RWPE1 (cell line): ENCODE measurements at regions not wholly inside any gene's neighbourhood (a gene's known extent, or its start where the extent isn't known, plus 50 kb on each side); places are given as distances from the start of the nearest gene placed in this dataset.
"Not testable (repeated sequence)": the region's sequence is repeated elsewhere in the genome, so short reads cannot be mapped to it uniquely, and the experiment has no call there.

ENCODE experiments used
- CTCF ChIA-PET: fragments of 350-600 bp; sonication (Branson Sonifier 250); formaldehyde crosslinking; extraction: SDS; loops from one replicate; lab custom pipeline; 2021; lab: Yijun Ruan, JAX
- POLR2A ChIA-PET: fragments of 400-600 bp; formaldehyde crosslinking; extraction: SDS; loops from one replicate; lab custom pipeline; 2020; ENCODE audit warnings: antibody characterized with exemption; ENCODE audit not compliant: low non-redundant PET; lab: Yijun Ruan, JAX
- DNase-seq: peaks from one replicate; pipeline ENCODE4 v3.0.0; 2012; ENCODE audit warnings: low spot score
- H3K27ac ChIP-seq: fragments of 450-650 bp; 2 replicates; pipeline ENCODE4 v1.5.1; 2017
- TF ChIP-seq, protein P1 (sequence below): fragments of 450-650 bp; conservative IDR thresholded peaks from 2 replicates; pipeline ENCODE4 v1.5.1; 2017; ENCODE audit warnings: low read depth, mild to moderate bottlenecking

DNA sequence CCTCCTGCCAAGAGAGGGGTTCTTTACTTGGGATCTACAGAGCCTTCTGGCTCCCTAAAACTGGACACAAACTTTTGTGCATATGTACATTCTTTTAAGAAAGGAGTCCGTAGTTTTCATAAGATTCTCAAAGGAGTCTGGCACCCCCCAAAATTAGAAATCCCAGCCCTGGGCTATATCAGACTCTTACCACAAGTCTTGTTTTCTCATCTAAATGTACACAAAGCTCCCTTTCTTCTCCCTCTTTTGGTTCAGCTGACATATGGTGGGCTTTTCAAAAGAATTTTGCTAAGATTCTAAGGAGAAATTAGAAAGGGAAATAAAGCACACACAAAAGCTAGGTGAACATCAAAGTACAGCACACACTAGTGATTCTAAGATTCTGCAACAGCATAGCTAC, 114.4 kb downstream of the ENC1 start:
- POLR2A ChIA-PET: no interaction called here
- H3K27ac ChIP-seq: no peak overlapping the region
- no peak for DNase-seq
- CTCF ChIA-PET: interaction anchor here (0.6 to 1.0 kb wide), 2 partner anchors 50 to 115 kb away, joined by 3 read pairs; no protein-coding TSS in a partner anchor
- TF ChIP-seq, protein P1, sequence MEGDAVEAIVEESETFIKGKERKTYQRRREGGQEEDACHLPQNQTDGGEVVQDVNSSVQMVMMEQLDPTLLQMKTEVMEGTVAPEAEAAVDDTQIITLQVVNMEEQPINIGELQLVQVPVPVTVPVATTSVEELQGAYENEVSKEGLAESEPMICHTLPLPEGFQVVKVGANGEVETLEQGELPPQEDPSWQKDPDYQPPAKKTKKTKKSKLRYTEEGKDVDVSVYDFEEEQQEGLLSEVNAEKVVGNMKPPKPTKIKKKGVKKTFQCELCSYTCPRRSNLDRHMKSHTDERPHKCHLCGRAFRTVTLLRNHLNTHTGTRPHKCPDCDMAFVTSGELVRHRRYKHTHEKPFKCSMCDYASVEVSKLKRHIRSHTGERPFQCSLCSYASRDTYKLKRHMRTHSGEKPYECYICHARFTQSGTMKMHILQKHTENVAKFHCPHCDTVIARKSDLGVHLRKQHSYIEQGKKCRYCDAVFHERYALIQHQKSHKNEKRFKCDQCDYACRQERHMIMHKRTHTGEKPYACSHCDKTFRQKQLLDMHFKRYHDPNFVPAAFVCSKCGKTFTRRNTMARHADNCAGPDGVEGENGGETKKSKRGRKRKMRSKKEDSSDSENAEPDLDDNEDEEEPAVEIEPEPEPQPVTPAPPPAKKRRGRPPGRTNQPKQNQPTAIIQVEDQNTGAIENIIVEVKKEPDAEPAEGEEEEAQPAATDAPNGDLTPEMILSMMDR: no peak

DNA sequence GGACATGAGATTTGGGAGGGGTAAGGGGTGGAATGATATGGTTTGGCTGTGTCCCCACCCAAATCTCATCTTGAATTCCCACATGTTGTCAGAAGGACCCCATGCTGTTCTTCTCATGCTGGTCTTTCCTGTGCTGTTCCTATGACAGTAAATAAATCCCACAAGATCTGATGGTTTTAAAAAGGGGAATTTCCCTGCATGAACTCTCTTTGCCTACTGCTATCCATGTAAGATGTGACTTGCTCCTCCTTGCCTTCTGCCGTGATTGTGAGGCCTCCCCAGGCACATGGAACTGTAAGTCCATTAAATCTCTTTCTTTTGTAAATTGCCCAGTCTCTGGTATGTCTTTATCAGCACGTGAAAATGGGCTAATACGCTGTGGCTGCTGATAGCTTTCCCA, 115.8 kb downstream of the ENC1 start:
- POLR2A ChIA-PET, CTCF ChIA-PET, H3K27ac ChIP-seq, DNase-seq: not testable (repeated sequence)

DNA sequence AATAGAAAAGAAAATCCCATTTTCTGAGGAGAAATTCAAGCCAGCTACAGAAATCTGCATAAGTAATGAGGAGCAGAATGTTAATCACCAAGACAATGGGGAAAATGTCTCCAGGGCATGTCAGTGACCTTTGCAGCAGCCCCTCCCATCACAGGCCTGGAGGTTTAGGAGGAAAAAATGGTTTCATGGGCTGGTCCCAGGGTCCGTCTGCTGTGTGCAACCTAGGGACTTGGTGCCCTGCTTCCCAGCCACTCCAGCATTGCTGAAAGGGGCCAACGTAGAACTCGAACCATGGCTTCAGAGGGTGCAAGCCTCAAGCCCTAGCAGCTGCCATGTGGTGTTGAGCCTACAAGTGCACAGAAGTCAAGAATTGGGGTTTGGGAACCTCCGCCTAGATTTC, 116.8 kb downstream of the ENC1 start:
- CTCF ChIA-PET, POLR2A ChIA-PET, DNase-seq, H3K27ac ChIP-seq: not testable (repeated sequence)

DNA sequence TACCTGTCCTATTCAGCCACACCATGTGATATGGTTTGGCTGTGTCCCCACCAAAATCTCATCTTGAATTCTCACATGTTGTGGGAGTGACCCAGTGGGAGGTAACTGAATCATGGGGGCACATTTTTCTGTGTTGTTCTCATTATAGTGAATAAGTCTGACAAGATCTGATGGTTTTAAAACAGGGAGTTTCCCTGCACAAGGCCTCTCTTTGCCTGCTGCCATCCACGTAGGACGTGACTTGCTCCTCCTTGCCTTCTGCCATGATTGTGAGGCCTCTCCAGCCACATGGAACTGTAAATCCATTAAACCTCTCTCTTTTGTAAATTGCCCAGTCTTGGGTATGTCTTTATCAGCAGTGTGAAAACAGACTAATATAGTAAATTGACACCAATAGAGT, 117.7 kb downstream of the ENC1 start:
- H3K27ac ChIP-seq, POLR2A ChIA-PET, CTCF ChIA-PET, DNase-seq: not testable (repeated sequence)

DNA sequence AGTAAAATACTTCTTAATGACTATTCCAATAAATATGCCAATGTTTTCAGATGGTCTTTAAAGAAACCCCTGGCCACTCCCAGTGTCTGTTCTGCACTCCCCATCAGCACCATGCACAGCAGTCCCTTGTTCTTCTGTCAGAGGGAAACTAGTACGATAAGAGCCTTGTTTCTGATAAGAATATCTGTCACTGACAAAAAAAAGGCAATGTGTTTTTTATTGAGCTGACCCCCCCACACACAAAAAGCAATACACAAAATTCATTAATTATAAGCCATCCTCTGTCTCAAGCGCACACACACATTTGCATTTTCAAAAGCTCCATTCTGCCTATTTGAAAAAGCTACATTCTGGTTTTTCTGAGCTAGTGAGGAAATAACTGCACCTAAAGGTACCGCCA, 119.1 kb downstream of the ENC1 start:
- TF ChIP-seq, protein P1: no peak
- POLR2A ChIA-PET: interaction anchor here (0.6 kb wide), 1 partner anchor 245 kb away, joined by 3 read pairs; the partner anchor contains the start of genes GFM2 and NSA2
- CTCF ChIA-PET: interaction anchor here (0.6 kb wide), 1 partner anchor 94 kb away, joined by 3 read pairs; no protein-coding TSS in a partner anchor
- no peak overlapping the region for H3K27ac ChIP-seq
- DNase-seq: no peak

DNA sequence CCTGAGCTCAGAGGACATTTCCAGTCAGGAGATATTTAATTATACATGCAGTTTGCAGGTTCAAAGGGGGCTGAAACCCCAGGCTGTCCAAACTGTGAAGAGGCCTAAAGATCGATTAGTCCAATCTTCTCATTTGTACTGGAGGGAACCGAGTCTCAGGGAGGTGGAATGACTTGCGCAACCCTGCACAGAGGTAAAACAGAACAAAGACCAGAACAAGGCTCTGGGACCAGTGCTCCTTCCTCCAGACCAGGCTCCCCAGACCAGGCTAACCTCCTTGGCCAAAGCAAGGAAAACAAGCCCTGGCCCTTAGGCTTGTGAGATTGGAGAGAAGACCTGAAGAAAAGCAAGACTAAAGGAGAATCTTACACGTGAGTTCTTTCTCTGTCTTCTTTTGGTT, 120.8 kb downstream of the ENC1 start:
- H3K27ac ChIP-seq: no peak overlapping the region
- ChIA-PET POLR2A (no interaction called here), CTCF (interaction anchor here (0.6 kb wide), 1 partner anchor 798 kb away, joined by 3 read pairs; no protein-coding TSS in a partner anchor)
- DNase-seq: no peak
- TF ChIP-seq, protein P1: no peak

DNA sequence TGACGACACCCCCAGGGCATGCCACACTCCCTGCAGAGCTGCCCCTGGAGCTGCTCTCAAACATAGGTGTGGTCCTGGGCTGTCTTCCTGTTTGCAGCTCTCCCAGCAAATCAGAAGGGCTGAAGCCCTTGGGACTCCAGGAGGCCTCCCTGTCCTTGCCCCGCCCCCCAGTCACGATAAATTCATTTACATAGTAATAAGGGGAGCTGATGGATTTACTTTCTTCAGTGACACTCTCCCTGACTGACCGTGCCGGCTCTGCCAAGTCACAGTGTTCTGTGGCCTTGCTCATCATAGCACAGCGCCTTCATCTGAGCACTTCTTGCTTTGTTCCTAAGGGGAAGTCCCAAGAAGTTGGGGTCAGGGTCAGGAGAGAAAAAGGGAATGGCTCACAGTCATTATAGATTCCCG, 121.4 kb downstream of the ENC1 start:
- ChIA-PET CTCF (no interaction called here), POLR2A (no interaction called here)
- no peak overlapping the region for H3K27ac ChIP-seq
- TF ChIP-seq, protein P1: no peak
- DNase-seq: no peak

DNA sequence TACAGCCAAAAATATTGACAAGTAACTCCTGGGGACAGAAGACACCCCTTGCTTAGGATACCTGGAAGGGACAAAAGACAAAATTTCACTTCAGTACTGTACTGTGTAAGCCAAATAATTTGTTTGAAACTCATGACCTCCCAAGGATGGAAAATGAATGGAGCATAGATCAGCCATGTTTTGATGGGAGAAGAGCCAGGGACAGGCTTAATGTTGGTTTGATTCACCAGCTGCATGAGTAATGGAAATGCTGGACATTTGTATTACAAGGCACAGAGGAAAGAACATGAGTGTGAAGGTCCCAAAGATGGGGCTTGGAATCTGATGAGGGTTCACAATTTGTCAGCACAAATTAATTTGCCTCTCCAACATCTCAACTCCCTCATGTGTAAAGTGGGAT, 122.8 kb downstream of the ENC1 start:
- H3K27ac ChIP-seq: no peak overlapping the region
- TF ChIP-seq, protein P1: no peak
- CTCF ChIA-PET: interaction anchor here (0.5 to 0.7 kb wide), 2 partner anchors 38 to 480 kb away, joined by 3 to 4 read pairs; no protein-coding TSS in a partner anchor
- DNase-seq: no peak
- POLR2A ChIA-PET: no interaction called here
